ENCODE measurements at regions not wholly inside any gene's neighbourhood (a gene's known extent, or its start where the extent isn't known, plus 50 kb on each side); places are given as distances from the start of the nearest gene placed in this dataset.

DNA sequence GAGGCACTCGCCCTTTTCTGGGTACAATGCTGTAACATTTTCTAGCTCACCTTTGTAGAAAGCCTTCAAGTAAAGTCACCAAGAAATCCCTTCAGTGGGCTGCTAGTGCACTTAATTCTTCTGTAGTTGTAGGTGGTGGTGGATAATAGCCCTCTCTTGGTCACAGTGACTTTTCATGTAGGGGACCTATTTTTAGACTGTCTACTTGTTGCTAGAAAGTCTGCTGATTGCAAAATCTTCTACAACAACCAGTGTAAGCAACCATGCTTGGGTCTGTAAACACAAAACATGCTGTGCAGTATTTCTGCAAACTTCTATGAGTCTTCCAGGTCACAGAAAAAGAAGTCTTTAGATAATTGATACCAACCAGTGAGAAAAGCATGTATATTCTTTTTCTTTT, 55.6 kb downstream of the PBDC1 start:
- intact Hi-C loops (cut with micrococcal nuclease; ENCODE audit: unreplicated experiment) (no loop called here), in situ Hi-C loops (cut with HindIII; ENCODE audit: low pct_unique_long_range_greater_than_20kb, low sequenced_read_pairs) (no loop called here)
- BruUV-seq (replicated peaks), result no TSS peak
- ChIA-PET CTCF (no interaction called here), POLR2A (no interaction called here)
- Histone ChIP-seq H3K9me3 (ENCODE audit: control insufficient read depth, insufficient read depth, low read depth, low read length) (no peaks in the 10 kb centered on the region), H3K27me3 (ENCODE audit: control insufficient read depth, insufficient read depth, low read length) (no peaks in the 10 kb centered on the region), H3K36me3 (ENCODE audit: control insufficient read depth, insufficient read depth, low read length) (no peaks in the 10 kb centered on the region), H3K4me1 (ENCODE audit: control insufficient read depth, insufficient read depth, low read length) (no peaks in the 10 kb centered on the region), H3K4me3 (ENCODE audit: low read depth in 2 of 2, low read length in 2 of 2) (no peak overlapping the region), H3K27ac (ENCODE audit: low read length) (no peak overlapping the region)
- DNase-seq (ENCODE audit: low read depth, low spot score) (no peak), ATAC-seq (no peak)
- TF ChIP-seq TCF7L2 (IDR thresholded peaks at IDR 0.05; ENCODE audit: low read depth, low read length) (no peak), POLR2AphosphoS5 (IDR thresholded peaks at IDR 0.05; ENCODE audit: low read depth, low read length) (no peak), CTCF (IDR thresholded peaks at IDR 0.05) (no peak), SIN3A (IDR thresholded peaks at IDR 0.05; ENCODE audit: borderline replicate concordance, insufficient read depth, low read depth, low read length) (no peak)
- TF ChIP-seq, protein P1, sequence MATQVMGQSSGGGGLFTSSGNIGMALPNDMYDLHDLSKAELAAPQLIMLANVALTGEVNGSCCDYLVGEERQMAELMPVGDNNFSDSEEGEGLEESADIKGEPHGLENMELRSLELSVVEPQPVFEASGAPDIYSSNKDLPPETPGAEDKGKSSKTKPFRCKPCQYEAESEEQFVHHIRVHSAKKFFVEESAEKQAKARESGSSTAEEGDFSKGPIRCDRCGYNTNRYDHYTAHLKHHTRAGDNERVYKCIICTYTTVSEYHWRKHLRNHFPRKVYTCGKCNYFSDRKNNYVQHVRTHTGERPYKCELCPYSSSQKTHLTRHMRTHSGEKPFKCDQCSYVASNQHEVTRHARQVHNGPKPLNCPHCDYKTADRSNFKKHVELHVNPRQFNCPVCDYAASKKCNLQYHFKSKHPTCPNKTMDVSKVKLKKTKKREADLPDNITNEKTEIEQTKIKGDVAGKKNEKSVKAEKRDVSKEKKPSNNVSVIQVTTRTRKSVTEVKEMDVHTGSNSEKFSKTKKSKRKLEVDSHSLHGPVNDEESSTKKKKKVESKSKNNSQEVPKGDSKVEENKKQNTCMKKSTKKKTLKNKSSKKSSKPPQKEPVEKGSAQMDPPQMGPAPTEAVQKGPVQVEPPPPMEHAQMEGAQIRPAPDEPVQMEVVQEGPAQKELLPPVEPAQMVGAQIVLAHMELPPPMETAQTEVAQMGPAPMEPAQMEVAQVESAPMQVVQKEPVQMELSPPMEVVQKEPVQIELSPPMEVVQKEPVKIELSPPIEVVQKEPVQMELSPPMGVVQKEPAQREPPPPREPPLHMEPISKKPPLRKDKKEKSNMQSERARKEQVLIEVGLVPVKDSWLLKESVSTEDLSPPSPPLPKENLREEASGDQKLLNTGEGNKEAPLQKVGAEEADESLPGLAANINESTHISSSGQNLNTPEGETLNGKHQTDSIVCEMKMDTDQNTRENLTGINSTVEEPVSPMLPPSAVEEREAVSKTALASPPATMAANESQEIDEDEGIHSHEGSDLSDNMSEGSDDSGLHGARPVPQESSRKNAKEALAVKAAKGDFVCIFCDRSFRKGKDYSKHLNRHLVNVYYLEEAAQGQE (IDR thresholded peaks at IDR 0.05; ENCODE audit: insufficient read depth in 1 of 2, low read depth in 2 of 2, low read length in 1 of 2), result no peak

GRCh38 chrX:76248901-76249300, 76.0 kb downstream of the PBDC1 start:
- Histone ChIP-seq H3K36me3 (ENCODE audit: control insufficient read depth, insufficient read depth, low read length) (no peaks in the 10 kb centered on the region), H3K27ac (ENCODE audit: low read length) (no peak overlapping the region), H3K4me3 (ENCODE audit: low read depth in 2 of 2, low read length in 2 of 2) (no peak overlapping the region), H3K9me3 (ENCODE audit: control insufficient read depth, insufficient read depth, low read depth, low read length) (no peaks in the 10 kb centered on the region), H3K4me1 (ENCODE audit: control insufficient read depth, insufficient read depth, low read length) (no peaks in the 10 kb centered on the region), H3K27me3 (ENCODE audit: control insufficient read depth, insufficient read depth, low read length) (no peaks in the 10 kb centered on the region; the same call in 1 of the 2 replicates)
- intact Hi-C loops (cut with micrococcal nuclease; ENCODE audit: unreplicated experiment) (no loop called here), in situ Hi-C loops (cut with HindIII; ENCODE audit: low pct_unique_long_range_greater_than_20kb, low sequenced_read_pairs) (no loop called here)
- TF ChIP-seq POLR2AphosphoS5 (IDR thresholded peaks at IDR 0.05; ENCODE audit: low read depth, low read length) (no peak), TCF7L2 (IDR thresholded peaks at IDR 0.05; ENCODE audit: low read depth, low read length) (no peak)
- TF ChIP-seq, protein P1 (IDR thresholded peaks at IDR 0.05; ENCODE audit: insufficient read depth in 1 of 2, low read depth in 2 of 2, low read length in 1 of 2), result peak in 1 of 2 experiments; percentile 45; a peak in 2 of 4 replicates
- POLR2A ChIA-PET, result no interaction called here
- CTCF ChIA-PET, result no interaction called here
- ATAC-seq, result no peak
- BruUV-seq (replicated peaks), result no TSS peak
- DNase-seq (ENCODE audit: low read depth, low spot score), result no peak

Measured in Panc1 (cell line).